T-helper 17 cell (primary cell): ENCODE measurements at regions not wholly inside any gene's neighbourhood (a gene's known extent, or its start where the extent isn't known, plus 50 kb on each side); places are given as distances from the start of the nearest gene placed in this dataset.

ENCODE experiments used
- ATAC-seq: fragments of 150-1000 bp; cut with Tn5 transposase; 2 replicates; pipeline ENCODE4 v1.10.0; 2021; ENCODE audit warnings: mild to moderate bottlenecking, moderate library complexity
- DNase-seq, 3 donors: peaks; one replicate each; pipeline versions ENCODE4 v3.0.0 to v3.0.0-alpha.2; 2020 to 2021
- H3K9me3 ChIP-seq: one replicate; pipeline ENCODE4 v1.7.0; 2013; ENCODE audit warnings: low read length, mild to moderate bottlenecking; ENCODE audit not compliant: control insufficient read depth, poor library complexity, severe bottlenecking
- H3K27ac Mint-ChIP-seq: one replicate; pipeline ENCODE4 v1.8.0; 2022; ENCODE audit warnings: mild to moderate bottlenecking, moderate library complexity, mixed read lengths
- H3K27me3 Mint-ChIP-seq: one replicate; pipeline ENCODE4 v1.8.0; 2022; ENCODE audit warnings: mixed read lengths
- H3K36me3 Mint-ChIP-seq: one replicate; pipeline ENCODE4 v1.8.0; 2022; ENCODE audit warnings: low read depth, mixed read lengths
- H3K4me1 Mint-ChIP-seq: one replicate; pipeline ENCODE4 v1.8.0; 2022; ENCODE audit warnings: mild to moderate bottlenecking, mixed read lengths
- H3K4me3 Mint-ChIP-seq: one replicate; pipeline ENCODE4 v1.8.0; 2022; ENCODE audit warnings: mild to moderate bottlenecking, moderate library complexity, mixed read lengths

GRCh38 chr15:62812515-62812835 lies 230.1 kb upstream of the TPM1 start:
- DNase-seq (no peak), ATAC-seq (no peak)
- no peaks in the 10 kb centered on the region for H3K9me3 ChIP-seq
- Mint-ChIP-seq H3K27ac (no peak overlapping the region), H3K4me3 (no peak overlapping the region), H3K4me1 (no peaks in the 10 kb centered on the region), H3K27me3 (peaks cover 14% of the 10 kb centered on the region), H3K36me3 (no peaks in the 10 kb centered on the region)

DNA sequence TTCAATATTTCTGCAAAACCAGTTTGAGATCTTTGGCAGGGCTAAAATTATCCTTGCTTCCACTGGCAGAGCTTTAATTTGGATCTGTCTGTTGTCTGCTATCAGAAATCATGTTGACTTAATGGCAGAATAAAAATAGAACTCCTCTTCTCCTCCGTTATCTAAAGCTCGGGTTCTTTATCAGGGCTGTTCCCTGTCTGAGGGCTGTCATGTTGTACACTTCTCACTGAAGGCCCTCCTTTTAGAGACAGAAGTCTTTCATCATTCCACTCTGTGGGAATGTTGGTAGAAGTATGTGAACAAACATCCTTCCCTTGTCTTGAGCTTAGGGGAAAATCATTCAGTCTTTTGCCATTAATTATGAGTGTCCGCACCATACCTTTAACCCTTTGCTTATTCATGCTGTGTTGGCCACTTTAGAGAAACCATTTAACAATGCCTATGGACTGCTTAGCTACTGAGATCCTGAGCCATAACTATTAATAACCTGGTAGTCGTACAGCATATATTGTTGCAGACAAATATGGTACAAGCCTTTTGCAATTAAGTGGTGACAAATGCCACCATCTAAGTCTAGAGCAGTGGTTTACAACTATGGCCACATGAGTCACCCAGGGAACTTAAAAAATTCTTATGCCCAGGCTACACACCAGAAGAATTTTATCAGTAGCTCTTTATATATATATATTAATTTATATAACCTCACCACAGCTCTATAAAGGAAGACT lies 226.0 kb upstream of the TPM1 start:
- Mint-ChIP-seq H3K36me3 (no peaks in the 10 kb centered on the region), H3K27me3 (peaks cover 30% of the 10 kb centered on the region), H3K4me1 (no peaks in the 10 kb centered on the region), H3K27ac (no peak overlapping the region), H3K4me3 (no peak overlapping the region)
- no peak for DNase-seq
- ATAC-seq: no peak
- H3K9me3 ChIP-seq: no peaks in the 10 kb centered on the region

DNA sequence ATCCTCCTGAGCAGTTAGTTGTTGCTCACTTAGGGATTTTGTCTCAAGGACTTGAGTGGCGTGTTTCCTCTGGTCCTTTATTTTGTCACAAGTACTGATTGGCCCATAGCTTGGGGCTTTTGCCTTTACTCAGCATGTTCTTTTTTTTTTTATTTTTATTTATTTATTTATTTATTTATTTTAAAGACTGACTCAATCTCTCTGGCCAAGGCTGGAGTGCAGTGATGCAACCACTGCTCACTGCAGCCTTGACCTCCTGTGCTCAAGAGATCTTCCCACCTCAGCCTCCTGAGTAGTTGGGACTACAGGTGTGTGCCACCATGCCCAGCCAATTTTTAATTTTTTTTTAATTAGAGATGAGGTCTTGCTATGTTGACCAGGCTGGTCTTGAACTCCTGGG lies 223.9 kb upstream of the TPM1 start:
- ATAC-seq (no peak), DNase-seq (no peak)
- no peaks in the 10 kb centered on the region for H3K9me3 ChIP-seq
- Mint-ChIP-seq H3K27me3 (peaks cover 34% of the 10 kb centered on the region), H3K27ac (no peak overlapping the region), H3K4me1 (no peaks in the 10 kb centered on the region), H3K4me3 (no peak overlapping the region), H3K36me3 (no peaks in the 10 kb centered on the region)

DNA sequence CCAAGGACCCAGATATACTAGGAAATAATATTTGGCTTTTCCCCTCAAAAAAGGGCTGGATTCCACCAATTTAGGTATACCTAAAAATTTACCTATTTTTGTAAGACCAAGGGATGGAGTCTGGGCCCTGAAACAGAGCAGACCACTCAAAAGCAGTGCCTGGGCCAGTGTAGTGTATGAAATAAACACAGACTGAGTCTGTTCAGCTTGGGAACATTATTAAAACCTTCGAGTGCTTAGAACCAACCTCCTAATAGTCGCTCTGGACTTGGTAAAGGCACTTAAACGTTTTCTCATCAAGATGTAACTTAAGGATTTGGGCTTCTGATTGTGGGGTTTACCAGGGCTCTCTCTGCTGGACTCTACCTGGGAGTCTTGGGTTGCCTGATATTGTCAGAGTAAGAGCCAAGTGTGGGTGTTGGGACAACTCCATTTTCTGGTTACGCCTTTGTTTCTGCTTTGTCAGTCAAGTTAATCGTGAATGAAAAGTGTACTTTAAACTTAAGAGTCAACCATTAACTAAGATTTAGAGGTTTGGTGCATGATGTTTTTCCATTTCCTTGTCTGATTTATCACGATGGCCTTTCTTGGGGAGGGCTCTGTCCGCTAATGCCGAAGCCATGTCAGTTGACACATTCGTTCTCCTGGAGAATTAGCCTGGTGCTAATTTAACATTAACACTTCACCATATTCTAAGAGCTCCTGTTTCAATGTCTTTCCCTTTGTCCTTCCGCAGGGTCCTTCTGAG lies 221.0 kb upstream of the TPM1 start:
- no peaks in the 10 kb centered on the region for H3K9me3 ChIP-seq
- no peak overlapping the region for H3K27ac Mint-ChIP-seq
- H3K36me3 Mint-ChIP-seq: no peaks in the 10 kb centered on the region
- H3K27me3 Mint-ChIP-seq: peaks cover 44% of the 10 kb centered on the region
- H3K4me1 Mint-ChIP-seq: no peaks in the 10 kb centered on the region
- ATAC-seq (no peak), DNase-seq (no peak)
- H3K4me3 Mint-ChIP-seq: no peak overlapping the region

DNA sequence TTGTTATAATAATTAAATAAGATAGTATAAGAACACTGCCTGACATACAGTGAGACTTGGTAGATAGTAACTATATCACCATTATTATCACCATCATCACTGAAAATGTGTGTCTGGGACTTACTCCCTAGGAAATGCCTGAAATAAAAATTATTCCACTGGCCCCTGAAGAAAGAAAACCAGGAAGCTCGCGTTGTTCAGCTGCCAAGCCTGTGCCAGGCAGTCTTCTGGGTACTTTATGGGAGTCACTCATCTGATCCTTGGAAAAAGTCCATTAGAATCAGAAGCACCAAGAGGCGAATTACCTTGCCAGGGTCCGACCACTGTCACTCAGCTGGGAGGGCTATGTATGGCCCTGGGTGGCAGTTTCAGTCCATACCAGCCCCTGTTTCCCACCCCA lies 220.3 kb upstream of the TPM1 start:
- no peaks in the 10 kb centered on the region for H3K4me1 Mint-ChIP-seq
- no peak overlapping the region for H3K27ac Mint-ChIP-seq
- no peaks in the 10 kb centered on the region for H3K36me3 Mint-ChIP-seq

GRCh38 chr15:62823561-62823960 lies 219.0 kb upstream of the TPM1 start:
- no peaks in the 10 kb centered on the region for H3K9me3 ChIP-seq
- Mint-ChIP-seq H3K27me3 (peaks cover 57% of the 10 kb centered on the region), H3K4me3 (no peak overlapping the region), H3K4me1 (no peaks in the 10 kb centered on the region), H3K27ac (no peak overlapping the region), H3K36me3 (no peaks in the 10 kb centered on the region)
- DNase-seq: no peak
- ATAC-seq: no peak

More for the DNA sequence above, 220.3 kb upstream of the TPM1 start:
- no peak for ATAC-seq
- Mint-ChIP-seq H3K27me3 (peaks cover 49% of the 10 kb centered on the region), H3K4me3 (no peak overlapping the region)
- no peaks in the 10 kb centered on the region for H3K9me3 ChIP-seq
- no peak for DNase-seq

DNA sequence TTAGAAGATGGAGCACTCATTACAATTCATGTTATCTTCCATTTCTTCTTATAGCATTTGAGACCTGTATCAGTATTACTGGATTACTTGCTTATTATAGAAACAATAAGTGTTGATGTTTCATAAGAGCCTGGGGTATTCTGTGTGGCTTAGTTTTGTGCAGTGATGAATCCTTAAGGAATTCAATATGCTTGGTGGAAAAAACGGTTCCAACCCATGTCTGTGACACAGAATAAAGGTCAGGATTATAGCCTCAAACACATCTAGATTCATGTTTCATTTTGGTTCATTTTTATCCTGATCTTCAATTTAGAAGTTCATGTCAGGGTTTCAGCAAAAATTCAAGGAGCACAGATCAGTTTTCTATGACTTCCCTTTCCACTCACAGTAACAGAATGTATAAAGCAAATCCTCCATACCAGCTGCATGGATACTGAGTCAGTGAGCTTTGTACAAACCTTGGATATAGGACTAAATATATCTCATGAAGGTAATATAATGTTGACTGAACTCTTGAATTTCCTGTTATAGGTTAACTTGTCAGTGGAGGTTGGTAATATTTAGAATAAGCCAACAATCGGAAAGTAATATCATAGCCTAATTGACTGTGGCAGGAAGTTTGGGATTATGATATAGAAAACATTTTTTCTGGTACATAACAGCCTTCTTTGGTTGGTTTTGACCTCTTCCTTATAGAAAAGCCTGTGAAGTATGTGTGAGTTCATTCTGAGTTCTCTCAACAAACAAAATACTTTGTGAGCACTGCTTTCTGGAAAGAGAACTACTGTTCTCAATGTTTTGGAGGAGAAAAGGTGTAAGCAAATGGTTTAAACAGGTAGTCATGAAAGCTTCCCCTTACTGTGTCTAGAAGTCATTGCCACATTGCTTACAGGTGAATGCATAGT lies 218.2 kb upstream of the TPM1 start:
- H3K27ac Mint-ChIP-seq: no peak overlapping the region

DNA sequence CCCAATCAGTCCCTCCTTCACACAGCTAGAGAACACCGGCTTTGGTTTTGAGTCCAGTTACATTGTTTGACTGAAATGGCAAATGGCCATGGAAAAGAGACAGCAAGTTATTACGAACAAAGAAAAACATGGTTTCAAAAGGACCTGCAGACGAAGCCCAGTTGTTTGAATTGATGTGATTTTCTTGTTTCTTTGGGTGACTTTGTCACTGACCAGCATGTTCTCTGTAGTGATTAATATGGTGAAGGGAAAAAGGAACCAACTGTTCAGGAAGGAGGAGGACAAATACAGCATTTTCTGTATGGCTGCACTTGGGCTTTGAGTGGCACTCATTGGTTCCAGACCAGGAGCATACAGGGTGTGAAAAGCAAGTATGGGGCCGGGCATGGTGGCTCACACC lies 217.4 kb upstream of the TPM1 start:
- DNase-seq: no peak
- Mint-ChIP-seq H3K4me1 (no peaks in the 10 kb centered on the region), H3K4me3 (no peak overlapping the region), H3K27me3 (peaks cover 45% of the 10 kb centered on the region), H3K36me3 (no peaks in the 10 kb centered on the region), H3K27ac (no peak overlapping the region)
- no peak for ATAC-seq
- H3K9me3 ChIP-seq: no peaks in the 10 kb centered on the region

More for the DNA sequence above, 218.2 kb upstream of the TPM1 start:
- Mint-ChIP-seq H3K27me3 (peaks cover 53% of the 10 kb centered on the region), H3K4me1 (no peaks in the 10 kb centered on the region), H3K36me3 (no peaks in the 10 kb centered on the region), H3K4me3 (no peak overlapping the region)
- DNase-seq: no peak
- ATAC-seq: no peak
- H3K9me3 ChIP-seq: no peaks in the 10 kb centered on the region

- H3K9me3 ChIP-seq: no peaks in the 10 kb centered on the region
- H3K36me3 Mint-ChIP-seq: no peaks in the 10 kb centered on the region
- no peaks in the 10 kb centered on the region for H3K4me1 Mint-ChIP-seq
- H3K27ac Mint-ChIP-seq: no peak overlapping the region
- ATAC-seq (no peak), DNase-seq (no peak)
- no peak overlapping the region for H3K4me3 Mint-ChIP-seq
- peaks cover 37% of the 10 kb centered on the region for H3K27me3 Mint-ChIP-seq
Observed at GRCh38 chr15:62826561-62826960, 216.0 kb upstream of the TPM1 start.

DNA sequence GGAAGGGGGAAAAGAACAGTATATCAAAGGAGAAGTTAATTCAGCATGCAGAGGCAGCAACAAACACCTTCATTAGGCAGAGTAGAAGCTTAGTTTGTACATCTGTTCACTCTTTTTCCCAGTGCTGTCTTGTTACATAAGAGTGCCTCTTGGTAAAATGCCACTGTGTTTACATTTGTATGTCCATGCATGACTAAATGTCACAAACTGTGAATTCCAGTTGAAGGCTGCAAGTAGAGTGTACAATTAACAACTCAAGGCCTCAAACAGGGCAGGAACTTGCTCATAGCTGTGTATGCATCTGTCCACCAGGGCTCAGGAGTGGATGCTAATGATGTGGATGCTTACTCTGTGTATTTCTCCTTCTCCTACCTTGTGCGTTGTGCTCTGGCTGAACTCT lies 214.2 kb upstream of the TPM1 start:
- H3K9me3 ChIP-seq: no peaks in the 10 kb centered on the region
- H3K4me1 Mint-ChIP-seq: no peaks in the 10 kb centered on the region
- H3K27ac Mint-ChIP-seq: no peak overlapping the region
- H3K36me3 Mint-ChIP-seq: no peaks in the 10 kb centered on the region
- H3K4me3 Mint-ChIP-seq: no peak overlapping the region
- peaks cover 26% of the 10 kb centered on the region for H3K27me3 Mint-ChIP-seq
- ATAC-seq: no peak
- DNase-seq: no peak

GRCh38 chr15:62832231-62832630 lies 210.3 kb upstream of the TPM1 start:
- Mint-ChIP-seq H3K27me3 (peaks cover 16% of the 10 kb centered on the region), H3K4me3 (no peak overlapping the region), H3K4me1 (no peaks in the 10 kb centered on the region), H3K36me3 (no peaks in the 10 kb centered on the region), H3K27ac (no peak overlapping the region)
- DNase-seq: no peak
- no peak for ATAC-seq
- H3K9me3 ChIP-seq: no peaks in the 10 kb centered on the region

GRCh38 chr15:62833646-62834045 lies 208.9 kb upstream of the TPM1 start:
- H3K4me1 Mint-ChIP-seq: no peaks in the 10 kb centered on the region
- ATAC-seq (no peak), DNase-seq (no peak)
- H3K27me3 Mint-ChIP-seq: peaks cover 8% of the 10 kb centered on the region
- no peak overlapping the region for H3K27ac Mint-ChIP-seq
- no peaks in the 10 kb centered on the region for H3K9me3 ChIP-seq
- no peak overlapping the region for H3K4me3 Mint-ChIP-seq
- H3K36me3 Mint-ChIP-seq: no peaks in the 10 kb centered on the region

GRCh38 chr15:62834686-62835329 lies 207.7 kb upstream of the TPM1 start:
- Mint-ChIP-seq H3K36me3 (no peaks in the 10 kb centered on the region), H3K4me3 (no peak overlapping the region), H3K27ac (no peak overlapping the region), H3K27me3 (peaks cover 16% of the 10 kb centered on the region), H3K4me1 (no peaks in the 10 kb centered on the region)
- no peaks in the 10 kb centered on the region for H3K9me3 ChIP-seq
- ATAC-seq: no peak
- no peak for DNase-seq
